Colonic mucosa (tissue), 4 donors: ENCODE measurements at regions not wholly inside any gene's neighbourhood (a gene's known extent, or its start where the extent isn't known, plus 50 kb on each side); places are given as distances from the start of the nearest gene placed in this dataset.

Experiments
- DNase-seq: peaks from one replicate; pipeline ENCODE4 v3.0.0-alpha.2; 2020
- H3K27ac ChIP-seq: fragments of 200-600 bp; one replicate; pipeline ENCODE4 v1.8.0; 2021
- H3K27me3 ChIP-seq: fragments of 200-600 bp; one replicate; pipeline ENCODE4 v1.8.0; 2021
- H3K36me3 ChIP-seq: fragments of 200-600 bp; one replicate; pipeline ENCODE4 v1.8.0; 2021
- H3K4me1 ChIP-seq: fragments of 200-600 bp; one replicate; pipeline ENCODE4 v1.8.0; 2021; ENCODE audit warnings: mild to moderate bottlenecking
- H3K4me3 ChIP-seq: fragments of 200-600 bp; one replicate; pipeline ENCODE4 v1.8.0; 2021
- H3K9ac ChIP-seq, 2 donors: one replicate each; pipeline ENCODE4 v1.7.0; 2013; ENCODE audit warnings: control low read depth in 2 of 2, low read depth in 2 of 2, low read length in 2 of 2
- H3K9me3 ChIP-seq: fragments of 200-600 bp; one replicate; pipeline ENCODE4 v1.8.0; 2021
- intact Hi-C: fragments of 100-400 bp; cut with DNase I; formaldehyde crosslinking; loops from one replicate; pipeline ENCODE4 v1.14.1; 2022
- TF ChIP-seq, protein P1 (sequence below): fragments of 200-600 bp; IDR thresholded peaks from one replicate; pipeline ENCODE4 v1.8.0; 2022; ENCODE audit warnings: antibody characterized with exemption, mild to moderate bottlenecking
- donor health status: healthy.
- donor health status: DM: no; HTN: no; CAD: no.
- donor health status: DM: no; HTN: no; CAD: no.

DNA sequence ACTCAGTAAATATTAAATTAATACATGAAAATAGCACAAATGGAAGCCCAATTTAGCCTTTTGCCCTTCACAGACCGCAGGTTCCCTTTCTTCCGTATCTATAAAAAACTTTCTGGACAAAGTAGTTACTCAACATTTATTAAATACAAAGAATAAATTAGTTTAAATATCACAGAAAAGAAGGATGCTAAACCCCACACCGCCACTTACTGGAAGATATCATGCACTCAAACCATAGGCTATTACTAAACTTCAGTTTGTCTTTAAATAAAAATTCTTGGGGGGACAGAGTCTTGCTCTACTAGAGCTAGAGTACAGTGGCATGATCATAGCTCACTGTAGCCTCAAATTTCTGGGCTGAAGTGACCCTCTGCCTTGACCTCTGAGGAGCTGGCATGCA is 120.7 kb upstream of the FHL2 start:
- no peaks in the 10 kb centered on the region for H3K36me3 ChIP-seq
- no peak overlapping the region for H3K9ac ChIP-seq
- no peak overlapping the region for H3K4me3 ChIP-seq
- H3K4me1 ChIP-seq, result no peaks in the 10 kb centered on the region
- H3K27me3 ChIP-seq, result no peaks in the 10 kb centered on the region
- no peak overlapping the region for H3K27ac ChIP-seq
- no peak for DNase-seq
- no peaks in the 10 kb centered on the region for H3K9me3 ChIP-seq
- intact Hi-C loops, result no loop called here
- TF ChIP-seq, protein P1, sequence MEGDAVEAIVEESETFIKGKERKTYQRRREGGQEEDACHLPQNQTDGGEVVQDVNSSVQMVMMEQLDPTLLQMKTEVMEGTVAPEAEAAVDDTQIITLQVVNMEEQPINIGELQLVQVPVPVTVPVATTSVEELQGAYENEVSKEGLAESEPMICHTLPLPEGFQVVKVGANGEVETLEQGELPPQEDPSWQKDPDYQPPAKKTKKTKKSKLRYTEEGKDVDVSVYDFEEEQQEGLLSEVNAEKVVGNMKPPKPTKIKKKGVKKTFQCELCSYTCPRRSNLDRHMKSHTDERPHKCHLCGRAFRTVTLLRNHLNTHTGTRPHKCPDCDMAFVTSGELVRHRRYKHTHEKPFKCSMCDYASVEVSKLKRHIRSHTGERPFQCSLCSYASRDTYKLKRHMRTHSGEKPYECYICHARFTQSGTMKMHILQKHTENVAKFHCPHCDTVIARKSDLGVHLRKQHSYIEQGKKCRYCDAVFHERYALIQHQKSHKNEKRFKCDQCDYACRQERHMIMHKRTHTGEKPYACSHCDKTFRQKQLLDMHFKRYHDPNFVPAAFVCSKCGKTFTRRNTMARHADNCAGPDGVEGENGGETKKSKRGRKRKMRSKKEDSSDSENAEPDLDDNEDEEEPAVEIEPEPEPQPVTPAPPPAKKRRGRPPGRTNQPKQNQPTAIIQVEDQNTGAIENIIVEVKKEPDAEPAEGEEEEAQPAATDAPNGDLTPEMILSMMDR, result no peak

DNA sequence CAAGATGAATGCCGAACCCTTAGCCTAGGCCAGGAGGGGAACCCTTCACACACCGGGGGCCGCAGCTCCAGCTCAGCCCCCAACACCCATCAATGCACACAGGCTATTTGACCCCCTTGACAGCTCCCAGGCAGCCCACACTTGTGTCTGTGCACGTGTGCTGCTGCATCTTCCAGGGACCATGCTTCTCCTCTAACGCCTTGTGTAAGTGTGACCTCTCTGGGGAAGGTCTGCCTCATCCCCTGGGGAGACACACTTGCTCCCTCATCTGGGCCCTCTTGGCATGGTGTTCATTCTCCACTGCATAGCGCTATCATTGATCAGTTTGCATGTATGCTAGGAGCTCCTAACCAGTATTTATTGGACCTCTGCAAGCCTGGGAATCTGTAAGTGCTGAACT is 120.0 kb upstream of the FHL2 start:
- H3K4me1 ChIP-seq, result no peaks in the 10 kb centered on the region
- no peaks in the 10 kb centered on the region for H3K27me3 ChIP-seq
- H3K4me3 ChIP-seq, result no peak overlapping the region
- TF ChIP-seq, protein P1, result no peak
- no peaks in the 10 kb centered on the region for H3K9me3 ChIP-seq
- no peak for DNase-seq
- no peaks in the 10 kb centered on the region for H3K36me3 ChIP-seq
- intact Hi-C loops, result no loop called here
- H3K27ac ChIP-seq, result no peak overlapping the region
- no peak overlapping the region for H3K9ac ChIP-seq

DNA sequence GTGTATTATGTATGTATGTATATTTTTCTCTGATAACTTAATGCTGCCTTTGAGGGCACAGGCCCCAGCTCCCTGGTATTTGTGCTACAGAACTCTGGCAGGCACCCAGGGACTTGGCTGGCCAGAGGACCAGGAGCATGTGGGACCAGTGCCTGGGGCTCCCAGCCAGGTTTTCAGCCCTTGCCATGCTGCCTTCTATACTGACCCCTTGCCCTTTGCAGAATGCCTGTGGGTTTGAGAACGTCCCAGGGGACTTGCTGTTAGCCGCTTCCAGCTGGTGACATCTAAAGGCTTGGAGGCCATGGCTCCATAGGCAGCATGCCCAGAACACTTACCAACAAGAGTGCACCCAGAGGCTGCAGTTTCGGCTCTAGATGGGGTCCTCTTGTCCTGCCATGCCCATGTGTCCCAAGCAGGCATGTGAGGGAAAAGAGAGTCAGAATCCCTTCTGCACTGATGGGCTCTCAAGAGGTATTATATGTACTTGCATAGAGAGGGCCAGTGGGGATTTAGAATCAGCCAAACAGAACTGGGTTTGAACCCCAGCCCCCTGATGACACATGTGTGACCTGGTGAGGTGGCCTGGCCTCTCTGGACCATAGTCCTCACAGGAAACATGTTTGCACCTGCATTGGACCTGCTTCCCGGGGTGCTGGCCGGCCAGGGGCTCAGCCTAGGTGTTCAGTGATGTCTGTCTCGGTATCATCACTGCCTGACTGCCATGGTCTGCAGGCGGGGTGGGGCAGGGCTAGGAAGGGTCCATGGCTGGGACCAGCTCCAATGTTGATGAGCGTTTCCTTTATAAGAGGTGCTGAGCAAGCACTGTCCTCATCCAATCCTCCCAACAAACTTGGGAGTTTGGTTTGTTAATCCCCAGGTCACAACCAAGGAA is 119.2 kb upstream of the FHL2 start:
- Histone ChIP-seq H3K4me1 (no peaks in the 10 kb centered on the region), H3K27ac (peak overlapping the region; percentile 35), H3K9me3 (no peaks in the 10 kb centered on the region), H3K4me3 (no peak overlapping the region), H3K36me3 (no peaks in the 10 kb centered on the region), H3K27me3 (no peaks in the 10 kb centered on the region), H3K9ac (no peak overlapping the region)
- no peak for DNase-seq
- TF ChIP-seq, protein P1, result no peak
- intact Hi-C loops, result no loop called here

DNA sequence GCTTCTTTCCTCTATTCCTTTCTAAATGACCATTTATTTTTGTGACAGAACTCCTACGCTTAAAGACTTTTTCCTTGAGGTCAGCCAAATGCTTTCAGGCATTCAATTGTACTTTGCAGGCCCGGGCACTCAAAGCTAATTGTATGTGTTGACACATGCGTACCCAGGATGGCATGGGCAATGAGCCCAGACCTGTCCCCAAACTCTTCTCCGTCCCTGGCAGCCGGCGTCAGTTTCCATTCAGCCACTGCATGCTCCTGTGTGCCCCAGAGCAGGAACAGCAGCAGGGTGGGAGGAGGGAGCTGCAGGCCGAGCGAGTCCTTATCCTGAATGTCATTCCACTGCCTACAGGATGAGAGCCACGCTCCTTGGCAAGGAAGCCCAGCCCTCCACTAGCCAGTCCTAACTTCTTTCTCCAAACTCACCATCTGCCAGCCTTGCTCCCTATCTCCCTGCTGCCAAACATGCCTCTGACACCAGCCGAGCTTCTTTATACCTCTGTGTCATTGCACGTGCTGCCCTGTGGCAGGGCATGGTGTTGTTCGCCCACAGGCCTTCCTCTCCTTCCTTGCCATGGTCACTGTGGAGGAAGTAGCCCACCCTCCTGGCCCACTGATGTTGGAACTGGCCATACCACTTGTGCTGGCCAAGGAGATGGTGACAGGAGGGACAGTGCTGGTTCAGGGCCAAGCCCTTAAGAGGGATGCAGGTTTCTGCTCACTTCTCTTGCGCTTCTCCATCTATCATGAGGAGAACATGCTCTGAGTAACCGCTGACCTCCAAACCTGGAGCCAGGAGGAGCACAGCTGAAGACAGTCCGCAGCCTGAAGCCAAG is 116.9 kb upstream of the FHL2 start:
- Histone ChIP-seq H3K9me3 (no peaks in the 10 kb centered on the region), H3K36me3 (no peaks in the 10 kb centered on the region), H3K4me1 (no peaks in the 10 kb centered on the region), H3K9ac (no peak overlapping the region), H3K27me3 (no peaks in the 10 kb centered on the region), H3K27ac (no peak overlapping the region), H3K4me3 (no peak overlapping the region)
- TF ChIP-seq, protein P1, result no peak
- no peak for DNase-seq
- intact Hi-C loops, result no loop called here

DNA sequence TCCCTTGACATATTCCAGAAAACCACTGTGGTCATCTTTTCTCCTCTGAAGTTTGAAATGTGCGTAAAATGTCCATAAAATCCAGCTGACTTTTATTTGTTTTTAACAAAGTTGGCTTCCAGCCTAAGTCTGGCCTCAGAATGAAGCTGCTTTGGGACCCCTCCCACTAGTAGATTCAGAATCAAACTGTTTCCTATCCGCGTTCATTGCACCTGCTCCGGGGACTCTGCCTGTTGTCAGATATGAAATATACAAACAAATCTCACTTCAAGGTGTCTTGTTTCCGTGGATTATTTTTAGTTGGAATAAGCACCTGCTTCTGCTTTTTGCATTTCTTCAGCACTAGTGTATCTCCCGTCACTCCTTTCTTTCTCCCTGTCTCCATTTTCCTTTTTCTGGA is 115.7 kb upstream of the FHL2 start:
- H3K4me1 ChIP-seq, result no peaks in the 10 kb centered on the region
- DNase-seq, result no peak
- H3K27me3 ChIP-seq, result no peaks in the 10 kb centered on the region
- TF ChIP-seq, protein P1, result no peak
- no peaks in the 10 kb centered on the region for H3K36me3 ChIP-seq
- no peaks in the 10 kb centered on the region for H3K9me3 ChIP-seq
- intact Hi-C loops, result no loop called here
- no peak overlapping the region for H3K9ac ChIP-seq
- no peak overlapping the region for H3K4me3 ChIP-seq
- no peak overlapping the region for H3K27ac ChIP-seq
